GM21576 (cell line): ENCODE measurements at regions not wholly inside any gene's neighbourhood (a gene's known extent, or its start where the extent isn't known, plus 50 kb on each side); places are given as distances from the start of the nearest gene placed in this dataset.

Experiments
- ATAC-seq: cut with Tn5 transposase; IDR thresholded peaks from one replicate; pipeline ENCODE4 v1.9.1; 2021; ENCODE audit warnings: mild to moderate bottlenecking, moderate library complexity; ENCODE audit not compliant: unreplicated experiment

DNA sequence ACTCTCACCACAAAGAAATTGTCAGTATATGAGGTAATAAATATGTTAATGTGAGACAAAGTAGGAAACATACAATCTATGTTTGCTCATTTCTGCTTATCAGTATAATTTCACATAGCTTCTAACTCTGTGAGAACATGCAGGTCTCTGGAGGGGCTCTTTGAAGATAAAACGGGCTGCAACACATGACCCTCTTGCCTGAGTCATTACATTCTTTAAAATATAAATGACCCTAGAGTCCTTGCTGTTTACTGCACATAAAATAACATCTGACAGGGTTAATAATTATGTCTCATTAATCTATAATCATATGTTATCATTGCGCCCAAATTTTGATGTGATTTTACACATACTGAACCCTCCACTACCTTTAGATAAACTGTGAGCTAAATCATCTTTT lies 681.5 kb downstream of the ARAP2 start:
- no peak for ATAC-seq

DNA sequence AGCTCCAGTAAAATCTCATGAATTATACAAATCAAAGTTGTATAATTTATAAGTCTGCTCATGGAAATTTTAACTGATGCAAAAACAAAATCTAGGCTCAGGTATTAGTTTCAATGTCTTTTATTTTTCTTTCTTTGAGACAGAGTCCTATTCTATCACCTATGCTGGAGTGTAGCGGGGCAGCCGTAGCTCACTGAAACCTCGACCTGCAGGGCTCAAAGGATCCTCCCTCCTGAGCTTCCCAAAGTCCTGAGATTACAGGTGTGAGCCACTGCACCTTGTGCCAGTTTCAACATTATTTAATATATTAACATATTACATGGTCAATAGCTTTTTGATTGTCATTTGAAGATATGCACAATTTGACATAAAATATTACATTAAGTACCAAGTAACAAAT lies 678.7 kb downstream of the ARAP2 start:
- no peak for ATAC-seq

DNA sequence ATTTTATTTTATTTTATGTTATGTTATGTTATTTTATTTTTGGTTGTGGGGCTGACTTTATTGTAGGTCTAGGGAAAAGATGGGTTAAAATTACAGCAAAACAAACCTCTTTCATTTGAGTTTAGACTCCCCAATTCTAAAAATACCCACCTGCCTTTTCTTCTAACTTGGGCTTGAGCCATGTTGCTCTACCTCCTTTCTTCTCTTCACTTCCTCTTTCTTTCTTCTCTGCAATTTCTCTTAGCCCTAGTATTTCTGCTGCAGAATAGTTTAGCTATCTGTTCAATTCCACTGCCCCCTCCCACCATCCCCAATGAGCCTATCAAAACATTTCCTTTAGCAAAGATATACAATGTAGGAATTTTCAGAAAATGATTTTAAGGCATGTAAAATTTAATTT lies 653.3 kb downstream of the ARAP2 start:
- no peak for ATAC-seq

DNA sequence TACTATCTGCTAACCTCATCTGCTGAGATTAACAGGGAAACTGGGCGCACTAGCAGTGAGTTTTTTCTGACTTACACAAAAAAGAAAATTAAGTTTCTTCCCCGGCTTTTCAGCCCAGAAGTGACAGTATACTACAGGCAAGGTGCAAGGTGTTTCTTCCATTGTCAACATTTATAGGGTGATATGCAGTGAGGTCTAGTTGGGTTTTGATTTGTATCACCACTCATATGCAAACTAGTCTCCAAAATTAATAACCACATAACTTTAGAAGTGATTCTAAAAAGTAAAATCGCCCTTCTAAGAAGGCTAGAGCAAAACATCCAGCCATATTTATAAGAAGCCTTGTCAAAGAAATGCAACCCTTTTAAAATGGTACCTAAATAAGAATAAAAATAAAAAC lies 640.1 kb downstream of the ARAP2 start:
- no peak for ATAC-seq

GRCh38 chr4:35604724-35605123 lies 639.6 kb downstream of the ARAP2 start:
- no peak for ATAC-seq

GRCh38 chr4:35608205-35608604 lies 636.1 kb downstream of the ARAP2 start:
- ATAC-seq = no peak

DNA sequence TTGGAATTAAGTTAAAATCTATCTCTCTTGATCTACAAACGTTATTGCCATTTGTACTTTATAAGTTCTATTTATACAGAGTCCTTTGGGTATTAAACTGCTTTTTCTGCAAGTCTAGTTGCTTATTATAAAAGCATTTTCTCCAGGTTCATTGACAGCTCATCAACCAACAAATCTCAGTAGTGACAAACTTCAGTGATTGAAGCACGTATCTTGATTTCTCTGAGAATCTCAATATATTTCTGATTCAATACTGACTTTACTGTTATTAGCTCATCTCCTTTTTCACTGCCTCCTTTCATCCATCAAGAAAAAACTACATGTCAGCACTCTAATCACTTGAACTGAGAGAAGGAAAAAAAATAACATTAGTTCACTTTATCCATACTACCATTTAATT lies 630.2 kb downstream of the ARAP2 start:
- no peak for ATAC-seq

DNA sequence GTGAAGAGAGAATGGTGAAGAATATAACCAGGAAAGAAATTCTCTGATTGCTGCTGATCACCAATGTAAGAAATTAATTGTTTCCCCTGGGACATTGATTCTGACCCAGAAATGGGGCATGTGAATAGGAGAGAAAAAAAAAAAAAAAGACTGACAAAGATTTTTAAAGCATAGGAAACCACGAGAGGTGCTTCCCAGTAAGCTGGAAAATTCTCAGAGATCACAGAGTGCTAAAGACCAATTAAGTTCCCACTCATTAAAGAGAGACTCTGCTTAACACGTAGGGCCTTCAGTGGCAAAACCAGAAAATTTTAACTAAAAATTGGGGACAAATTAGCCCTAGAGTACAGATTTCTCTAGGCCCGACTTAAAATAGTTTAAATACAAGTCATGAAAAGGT lies 604.4 kb downstream of the ARAP2 start:
- ATAC-seq = no peak

DNA sequence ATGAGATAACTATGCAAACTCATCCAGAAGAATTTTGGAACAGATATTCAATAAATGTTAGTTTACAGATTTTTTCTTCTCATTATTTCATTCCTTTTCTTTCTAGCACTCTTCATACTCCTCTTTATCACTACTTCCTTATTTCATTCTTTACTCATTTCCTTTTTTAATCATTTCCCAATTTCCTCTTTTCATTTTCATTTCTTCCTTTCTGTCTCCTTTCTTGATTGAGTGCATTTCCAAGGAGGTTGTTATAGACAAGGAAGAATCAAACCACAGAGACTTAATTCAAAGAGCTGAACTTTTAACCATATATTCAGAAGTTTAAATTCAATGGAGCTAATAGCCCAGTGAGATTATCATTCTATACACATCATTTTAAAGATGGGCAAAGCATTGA lies 600.7 kb downstream of the ARAP2 start:
- ATAC-seq = no peak

DNA sequence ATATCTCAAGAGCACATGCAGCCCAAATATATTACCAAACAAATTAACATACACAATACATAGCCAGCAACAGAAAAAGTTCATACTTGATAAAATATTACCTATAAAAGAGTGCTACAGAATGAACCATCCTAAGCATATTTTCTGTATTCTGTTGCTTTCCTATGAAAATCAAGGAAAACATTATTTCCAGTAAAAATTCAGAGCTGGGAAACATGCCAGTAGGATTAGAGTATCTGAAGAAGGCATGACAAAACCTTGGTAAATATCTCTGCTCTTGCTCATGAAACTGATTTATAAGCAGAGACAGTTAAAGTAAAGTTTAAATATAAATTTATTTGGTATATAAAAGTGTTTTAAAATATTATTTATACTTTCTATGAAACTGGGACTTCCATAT lies 599.7 kb downstream of the ARAP2 start:
- no peak for ATAC-seq

- no peak for ATAC-seq
Measured at GRCh38 chr4:35649011-35649410, 595.3 kb downstream of the ARAP2 start.

- no peak for ATAC-seq
Measured at GRCh38 chr4:35649778-35650177, 594.5 kb downstream of the ARAP2 start.

GRCh38 chr4:35652197-35652596 lies 592.1 kb downstream of the ARAP2 start:
- ATAC-seq = no peak

DNA sequence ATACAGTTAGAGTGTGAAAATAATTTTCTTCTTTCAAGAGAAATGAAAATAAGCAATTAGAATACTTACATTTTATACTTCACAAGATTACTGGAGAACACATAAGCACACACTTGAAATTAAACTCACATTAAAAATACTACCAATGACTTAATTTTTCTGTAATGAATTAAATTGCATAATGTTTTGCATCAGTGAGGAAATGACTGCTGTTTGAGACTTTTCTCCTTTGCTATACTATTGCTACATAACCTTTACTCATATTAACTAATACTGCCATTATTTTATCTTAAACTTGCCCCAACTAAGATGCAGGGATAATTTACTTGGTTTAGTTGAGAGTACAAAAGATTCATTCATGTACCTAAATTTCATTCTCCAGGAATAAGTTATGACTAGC lies 590.9 kb downstream of the ARAP2 start:
- no peak for ATAC-seq

DNA sequence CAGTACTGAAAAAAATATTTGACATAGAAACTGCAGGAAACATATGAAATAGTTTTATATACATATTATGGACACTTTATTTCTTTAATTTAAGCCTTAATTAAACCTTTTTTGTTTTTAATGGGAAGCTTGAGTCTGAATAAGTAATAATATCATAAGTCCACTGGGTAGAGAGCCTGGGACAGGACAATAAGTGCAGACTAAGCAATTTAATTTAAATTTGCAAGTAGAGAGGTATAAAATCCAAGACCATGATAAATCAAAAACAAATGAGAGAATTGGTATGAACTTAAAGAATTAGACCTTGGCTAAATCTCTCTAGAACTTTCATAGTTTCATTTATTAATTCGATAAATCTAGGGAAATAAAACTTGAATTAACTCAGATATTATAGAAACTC lies 571.2 kb downstream of the ARAP2 start:
- no peak for ATAC-seq

GRCh38 chr4:35684755-35685154 lies 559.6 kb downstream of the ARAP2 start:
- no peak for ATAC-seq

DNA sequence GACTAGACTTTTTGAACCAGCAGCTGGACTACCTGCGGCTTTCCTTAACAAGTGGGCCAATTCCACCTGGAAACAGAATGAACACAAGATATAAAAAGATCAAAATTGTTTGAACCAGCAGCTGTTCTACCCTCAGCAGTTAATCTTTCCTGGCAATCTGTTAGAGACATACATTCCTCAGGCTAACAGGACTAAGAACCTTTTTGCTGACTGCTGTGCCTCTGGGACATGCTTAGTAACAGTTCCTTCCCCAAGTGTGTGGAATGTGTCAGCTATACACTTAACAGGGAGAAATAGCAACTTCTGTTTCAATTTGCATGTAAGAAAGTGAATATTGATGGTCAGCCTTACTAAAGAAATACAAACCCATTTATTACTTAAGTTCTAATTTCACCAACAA lies 554.4 kb downstream of the ARAP2 start:
- no peak for ATAC-seq

DNA sequence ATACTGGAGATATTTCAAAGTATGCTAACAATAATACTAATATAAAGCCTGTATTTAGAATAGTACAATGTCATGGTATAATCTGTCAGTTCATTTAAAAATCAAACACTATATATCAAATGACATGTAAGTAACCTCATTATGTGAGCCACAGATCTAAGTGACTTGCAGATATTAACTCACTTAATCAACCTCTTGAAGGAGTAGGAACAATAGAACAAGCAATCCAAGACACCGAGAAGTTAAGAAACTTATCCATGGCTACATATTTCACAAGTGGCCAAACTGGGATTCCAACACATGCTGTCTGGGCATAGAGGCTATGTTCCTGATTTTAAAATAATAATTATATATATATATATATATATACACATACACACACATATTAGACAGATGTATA lies 554.0 kb downstream of the ARAP2 start:
- ATAC-seq = no peak

DNA sequence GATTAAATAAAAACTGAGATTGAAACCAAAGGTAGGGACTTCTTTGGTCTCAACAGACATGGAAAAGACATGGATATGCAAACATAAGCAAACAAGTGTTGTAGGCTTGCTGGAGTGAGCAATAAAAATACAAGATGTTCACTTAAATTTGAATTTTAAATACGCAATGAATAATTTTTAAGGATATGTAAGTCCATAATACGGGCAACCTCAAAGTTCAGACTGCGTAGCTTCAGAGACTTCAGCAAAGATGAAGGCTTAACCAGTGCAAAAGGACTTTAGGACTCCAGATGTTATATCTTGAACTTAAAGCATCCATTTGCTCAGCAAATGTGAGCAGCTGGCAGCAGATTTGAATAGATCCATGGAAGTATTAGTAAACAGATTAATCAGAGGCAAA lies 549.3 kb downstream of the ARAP2 start:
- ATAC-seq = no peak

DNA sequence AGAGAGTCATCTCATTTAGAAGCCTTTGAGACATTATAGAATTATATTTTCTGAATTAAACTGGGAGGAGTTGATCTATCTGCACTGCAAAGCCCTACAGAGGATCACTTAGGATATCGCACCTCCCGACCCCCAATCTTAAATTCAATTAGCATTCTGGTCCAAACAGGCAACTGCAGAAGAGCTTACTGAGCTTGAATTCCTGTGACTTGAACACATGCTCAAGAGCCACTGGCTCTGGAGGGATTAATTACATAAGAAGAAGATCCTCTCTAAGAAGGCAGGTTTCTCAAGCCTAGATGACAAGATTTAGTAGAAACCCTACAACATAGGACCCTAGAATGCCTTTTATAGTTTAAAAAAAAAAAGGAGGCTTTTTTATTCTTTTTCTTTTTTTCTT lies 548.9 kb downstream of the ARAP2 start:
- no peak for ATAC-seq

- ATAC-seq = no peak
Measured at GRCh38 chr4:35697210-35697736, 547.0 kb downstream of the ARAP2 start.

DNA sequence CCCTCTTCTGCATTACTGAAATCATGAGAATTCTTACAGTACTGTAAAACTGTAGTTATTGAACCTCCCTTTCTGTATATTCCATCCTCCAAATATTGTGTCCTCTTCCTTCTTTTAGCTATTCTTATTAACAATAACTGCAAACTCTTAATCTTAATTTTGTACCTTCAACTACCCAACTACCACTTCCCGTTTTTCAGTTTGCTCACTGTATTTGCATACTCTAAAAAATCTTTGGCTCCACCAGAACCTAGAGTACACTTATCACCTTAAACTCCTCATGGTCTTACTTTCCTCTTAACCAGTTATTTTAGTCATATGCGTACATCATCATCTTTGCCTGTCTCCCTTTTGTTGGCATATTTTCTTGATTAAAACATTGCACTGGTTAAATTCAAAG lies 543.7 kb downstream of the ARAP2 start:
- ATAC-seq = no peak

- no peak for ATAC-seq
Measured at GRCh38 chr4:35709080-35709479, 535.2 kb downstream of the ARAP2 start.

DNA sequence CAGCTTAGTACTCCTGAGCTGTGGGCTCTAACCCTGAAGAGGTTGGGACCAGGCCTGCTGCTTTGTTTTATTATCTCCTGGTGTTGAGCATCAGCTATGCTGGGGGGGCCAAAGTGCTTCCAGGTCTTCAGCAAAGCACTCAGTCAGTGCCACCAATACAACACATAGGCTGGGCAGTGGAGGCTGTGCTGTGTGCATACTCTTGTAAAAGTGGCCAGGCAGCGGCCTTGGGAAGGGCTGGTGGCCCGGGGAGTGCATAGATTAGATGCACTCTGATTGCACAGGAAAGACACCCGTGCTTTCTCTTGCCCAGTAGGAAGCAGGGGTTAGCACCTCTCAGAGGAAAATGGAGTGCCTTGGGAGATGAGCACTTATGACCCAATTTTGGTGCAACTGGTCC lies 534.0 kb downstream of the ARAP2 start:
- no peak for ATAC-seq
